ENCODE measurements at regions not wholly inside any gene's neighbourhood (a gene's known extent, or its start where the extent isn't known, plus 50 kb on each side); places are given as distances from the start of the nearest gene placed in this dataset.

- Histone ChIP-seq H3K4me1 (ENCODE audit: insufficient read depth, low read length) (peaks cover 16% of the 10 kb centered on the region), H3K36me3 (replicated peaks in 1 of 2; ENCODE audit: control insufficient read depth in 1 of 2, insufficient read depth in 2 of 2, low read length in 2 of 2) (no peaks in the 10 kb centered on the region), H3K9me3 (ENCODE audit: low read length) (no peaks in the 10 kb centered on the region), H3K27ac (ENCODE audit: extremely low read length, insufficient read depth, low read length) (no peak overlapping the region), H3K4me3 (replicated peaks in 1 of 3; ENCODE audit: insufficient read depth in 1 of 3, low read depth in 2 of 3, low read length in 3 of 3) (no peak overlapping the region), H3K9ac (ENCODE audit: insufficient read depth, low read depth, low read length) (no peak overlapping the region), H4K20me1 (ENCODE audit: insufficient read depth, low read length) (no peaks in the 10 kb centered on the region), H2AFZ (ENCODE audit: low read length) (no peak overlapping the region), H3K4me2 (ENCODE audit: low read depth, low read length) (no peak overlapping the region), H3K79me2 (ENCODE audit: insufficient read depth, low read length) (no peaks in the 10 kb centered on the region), H3K27me3 (ENCODE audit: control insufficient read depth in 1 of 2, insufficient read depth in 2 of 2, low read length in 2 of 2) (0 out of 5 replicates have a peak, but pooled peaks cover 0 to 3% of the 10 kb centered on the region in 2 experiments)
- FAIRE-seq (no peak), ATAC-seq (no peak), DNase-seq (ENCODE audit: low spot score) (no peak)
- in situ Hi-C loops (cut with HindIII; ENCODE audit: extremely low pct_ligation_motif_present, low pct_unique_long_range_greater_than_20kb) (no loop called here), intact Hi-C loops (cut with micrococcal nuclease; ENCODE audit: unreplicated experiment) (no loop called here)
- POLR2A ChIA-PET, result no interaction called here
- no TSS peak for BruUV-seq (replicated peaks)
- CTCF ChIA-PET (ENCODE audit: low intra/inter-chr PET ratio, low total read pairs), result no interaction called here
- WGBS (ENCODE audit: low lambda C conversion rate), result 14% methylated on average over 2 of the region's 2 CpGs
- TF ChIP-seq ZNF317 (CRISPR knock-in tag; IDR thresholded peaks at IDR 0.05), result no peak
- no peak for TF ChIP-seq KLF9 (CRISPR knock-in tag; IDR thresholded peaks at IDR 0.05; ENCODE audit: low read depth)
- no peak for TF ChIP-seq KLF6 (CRISPR knock-in tag; IDR thresholded peaks at IDR 0.05)
- no peak for TF ChIP-seq PBX3 (CRISPR knock-in tag; IDR thresholded peaks at IDR 0.05; ENCODE audit: borderline replicate concordance)
- TF ChIP-seq ZFP91 (CRISPR knock-in tag; IDR thresholded peaks at IDR 0.05; ENCODE audit: borderline replicate concordance), result no peak
- TF ChIP-seq THAP9 (CRISPR knock-in tag; IDR thresholded peaks at IDR 0.05; ENCODE audit: borderline replicate concordance), result no peak
- TF ChIP-seq PCBP1 (IDR thresholded peaks at IDR 0.05; ENCODE audit: borderline replicate concordance, low read depth, low read length), result no peak
- TF ChIP-seq ZNF512B (CRISPR knock-in tag; IDR thresholded peaks at IDR 0.05; ENCODE audit: borderline replicate concordance), result no peak
- TF ChIP-seq HIVEP1 (CRISPR knock-in tag; IDR thresholded peaks at IDR 0.05), result no peak
- TF ChIP-seq XBP1 (CRISPR knock-in tag; IDR thresholded peaks at IDR 0.05), result no peak
- no peak for TF ChIP-seq SOX5 (CRISPR knock-in tag; IDR thresholded peaks at IDR 0.05; ENCODE audit: borderline replicate concordance)
- no peak for TF ChIP-seq POLR2AphosphoS5 (IDR thresholded peaks at IDR 0.05; ENCODE audit: low read depth, low read length)
- no peak for TF ChIP-seq ZSCAN20 (CRISPR knock-in tag; IDR thresholded peaks at IDR 0.05; ENCODE audit: borderline replicate concordance)
- no peak for TF ChIP-seq PAF1 (CRISPR knock-in tag; IDR thresholded peaks at IDR 0.05)
- no peak for TF ChIP-seq AGO2 (optimal IDR thresholded peaks at IDR 0.05; ENCODE audit: low read depth, low read length)
- no peak for TF ChIP-seq EED (CRISPR knock-in tag; IDR thresholded peaks at IDR 0.05)
- TF ChIP-seq CENPX (CRISPR knock-in tag; IDR thresholded peaks at IDR 0.05), result no peak
Measured at GRCh38 chr12:118750666-118751065, 230.7 kb upstream of the SRRM4 start.
